Mesenchymal stem cell (in vitro differentiated cells and primary cell): ENCODE measurements at regions not wholly inside any gene's neighbourhood (a gene's known extent, or its start where the extent isn't known, plus 50 kb on each side); places are given as distances from the start of the nearest gene placed in this dataset.
A peak's percentile ranks its signal among the peaks of the same experiment; 100 is the strongest.

Experiments
- DNase-seq: peaks from one replicate; pipeline ENCODE4 v3.0.0-alpha.2; 2013
- H2AFZ ChIP-seq: one replicate; pipeline ENCODE4 v1.6.1; 2013; ENCODE audit warnings: low read depth, mild to moderate bottlenecking, control low read depth, inconsistent platforms, low read length, moderate library complexity
- H2AK5ac ChIP-seq: 2 replicates; pipeline ENCODE4 v1.6.1; 2013; ENCODE audit warnings: low read length, moderate library complexity, mild to moderate bottlenecking, inconsistent platforms; ENCODE audit not compliant: severe bottlenecking
- H2BK120ac ChIP-seq: one replicate; pipeline ENCODE4 v1.6.1; 2013; ENCODE audit warnings: low read depth, mild to moderate bottlenecking, inconsistent platforms, low read length, moderate library complexity
- H2BK12ac ChIP-seq, 2 experiments: one replicate each; pipeline ENCODE4 v1.6.1; 2013; ENCODE audit warnings: inconsistent platforms in 2 of 2, low read length in 2 of 2, mild to moderate bottlenecking in 2 of 2, moderate library complexity in 2 of 2, control low read depth in 1 of 2
- H2BK15ac ChIP-seq: one replicate; pipeline ENCODE4 v1.6.1; 2013; ENCODE audit warnings: mild to moderate bottlenecking, low read depth, inconsistent platforms; ENCODE audit not compliant: poor library complexity, severe bottlenecking
- H2BK5ac ChIP-seq: 2 replicates; pipeline ENCODE4 v1.6.1; 2013; ENCODE audit warnings: low read depth, mild to moderate bottlenecking, low read length, control low read depth, inconsistent platforms; ENCODE audit not compliant: poor library complexity, severe bottlenecking
- H3K14ac ChIP-seq, 2 experiments: one replicate each; pipeline ENCODE4 v1.6.1; 2013; ENCODE audit warnings: inconsistent platforms in 2 of 2, low read length in 2 of 2, control low read depth in 1 of 2, mild to moderate bottlenecking in 1 of 2, moderate library complexity in 1 of 2
- H3K18ac ChIP-seq, 2 experiments: one replicate each; pipeline ENCODE4 v1.6.1; 2013; ENCODE audit warnings: inconsistent platforms in 2 of 2, low read length in 2 of 2, control low read depth in 1 of 2, low read depth in 1 of 2, mild to moderate bottlenecking in 1 of 2
- H3K23ac ChIP-seq, 2 experiments: one replicate each; pipeline ENCODE4 v1.6.1; 2013; ENCODE audit warnings: inconsistent platforms in 2 of 2, low read length in 2 of 2, mild to moderate bottlenecking in 2 of 2, moderate library complexity in 2 of 2, control low read depth in 1 of 2
- H3K27ac ChIP-seq: 2 replicates; pipeline ENCODE4 v1.5.1; 2013; ENCODE audit warnings: mild to moderate bottlenecking, moderate library complexity, low read length, control low read depth, inconsistent platforms; ENCODE audit not compliant: poor library complexity, severe bottlenecking
- H3K27me3 ChIP-seq, 2 experiments: 2 replicates each; pipeline versions ENCODE4 v1.6.1 to v1.7.0; 2013; ENCODE audit warnings: low read length in 2 of 2, mild to moderate bottlenecking in 2 of 2, moderate library complexity in 2 of 2, control low read depth in 1 of 2, inconsistent platforms in 1 of 2; ENCODE audit not compliant: control insufficient read depth in 1 of 2, insufficient read depth in 1 of 2
- H3K36me3 ChIP-seq, 2 experiments: 2 replicates each; pipeline versions ENCODE4 v1.6.1 to v1.7.0; 2013; ENCODE audit warnings: low read length in 2 of 2, control low read depth in 1 of 2, inconsistent platforms in 1 of 2, low read depth in 1 of 2, mild to moderate bottlenecking in 1 of 2; ENCODE audit not compliant: insufficient read depth in 2 of 2, control insufficient read depth in 1 of 2
- H3K4ac ChIP-seq, 2 experiments: one replicate each; pipeline ENCODE4 v1.6.1; 2013; ENCODE audit warnings: inconsistent platforms in 2 of 2, low read length in 2 of 2, mild to moderate bottlenecking in 2 of 2, moderate library complexity in 2 of 2, control low read depth in 1 of 2, low read depth in 1 of 2
- H3K4me1 ChIP-seq: 2 replicates; pipeline ENCODE4 v1.6.1; 2013; ENCODE audit warnings: low read depth, low read length, control low read depth; ENCODE audit not compliant: control insufficient read depth, insufficient read depth
- H3K4me2 ChIP-seq: 2 replicates; pipeline ENCODE4 v1.6.1; 2013; ENCODE audit warnings: low read length, mild to moderate bottlenecking, inconsistent platforms; ENCODE audit not compliant: poor library complexity, severe bottlenecking
- H3K4me3 ChIP-seq, 2 experiments: 2 replicates each; pipeline versions ENCODE4 v1.5.1 to v1.7.0; 2013; ENCODE audit warnings: low read length in 2 of 2, mild to moderate bottlenecking in 2 of 2, control low read depth in 1 of 2, low read depth in 1 of 2; ENCODE audit not compliant: insufficient read depth in 1 of 2
- H3K79me1 ChIP-seq: replicated peaks from 2 replicates; pipeline ENCODE4 v1.6.1; 2013; ENCODE audit warnings: mild to moderate bottlenecking, control low read depth, low read length, inconsistent platforms; ENCODE audit not compliant: poor library complexity, severe bottlenecking
- H3K9ac ChIP-seq: 2 replicates; pipeline ENCODE4 v1.7.0; 2013; ENCODE audit warnings: mild to moderate bottlenecking, low read length, moderate library complexity
- H3K9me3 ChIP-seq: 2 replicates; pipeline ENCODE4 v1.7.0; 2013; ENCODE audit warnings: mild to moderate bottlenecking, low read length; ENCODE audit not compliant: control insufficient read depth
- H4K8ac ChIP-seq: one replicate; pipeline ENCODE4 v1.6.1; 2013; ENCODE audit warnings: inconsistent platforms, mild to moderate bottlenecking, low read length, moderate library complexity
- H4K91ac ChIP-seq: one replicate; pipeline ENCODE4 v1.6.1; 2013; ENCODE audit warnings: mild to moderate bottlenecking, low read length, inconsistent platforms
- WGBS: methylation state at CpG from one replicate; pipeline ENCODE4 v1.1.7; 2013; ENCODE audit warnings: mixed read lengths; 5-methylcytosine and 5-hydroxymethylcytosine counted together

GRCh38 chr7:85471740-85472139 is 284.9 kb upstream of the SEMA3D start:
- Histone ChIP-seq H2AK5ac (no peak overlapping the region), H3K4me2 (no peak overlapping the region), H2BK5ac (no peak overlapping the region), H4K91ac (no peak overlapping the region), H3K4ac (no peak overlapping the region), H3K27ac (no peak overlapping the region), H3K27me3 (no peaks in the 10 kb centered on the region), H2BK120ac (no peak overlapping the region), H2AFZ (no peak overlapping the region), H3K9ac (no peak overlapping the region), H3K14ac (no peak overlapping the region), H3K36me3 (no peaks in the 10 kb centered on the region), H2BK15ac (no peak overlapping the region), H3K23ac (no peak overlapping the region), H3K9me3 (no peaks in the 10 kb centered on the region), H2BK12ac (no peak overlapping the region), H4K8ac (no peak overlapping the region), H3K4me3 (no peak overlapping the region), H3K4me1 (no peaks in the 10 kb centered on the region), H3K79me1 (no peaks in the 10 kb centered on the region), H3K18ac (no peak overlapping the region)
- WGBS = 0% methylated on average over 1 of the region's 3 CpGs
- peak; percentile 94 for DNase-seq

GRCh38 chr7:85471307-85471706 is 284.5 kb upstream of the SEMA3D start:
- Histone ChIP-seq H3K9ac (no peak overlapping the region), H3K23ac (no peak overlapping the region), H2BK15ac (no peak overlapping the region), H4K91ac (no peak overlapping the region), H2AFZ (no peak overlapping the region), H2BK120ac (no peak overlapping the region), H3K36me3 (no peaks in the 10 kb centered on the region), H3K4me3 (no peak overlapping the region), H3K4me1 (no peaks in the 10 kb centered on the region), H3K79me1 (no peaks in the 10 kb centered on the region), H4K8ac (no peak overlapping the region), H2BK12ac (no peak overlapping the region), H2AK5ac (no peak overlapping the region), H3K18ac (no peak overlapping the region), H3K27me3 (no peaks in the 10 kb centered on the region), H3K4ac (no peak overlapping the region), H2BK5ac (no peak overlapping the region), H3K4me2 (no peak overlapping the region), H3K27ac (no peak overlapping the region), H3K9me3 (no peaks in the 10 kb centered on the region), H3K14ac (no peak overlapping the region)
- DNase-seq = peak; percentile 61

GRCh38 chr7:85469446-85470010 is 282.7 kb upstream of the SEMA3D start:
- Histone ChIP-seq H2BK15ac (no peak overlapping the region), H2BK5ac (no peak overlapping the region), H3K4ac (no peak overlapping the region), H3K14ac (no peak overlapping the region), H4K8ac (no peak overlapping the region), H3K4me2 (no peak overlapping the region), H3K27ac (no peak overlapping the region), H3K9me3 (no peaks in the 10 kb centered on the region), H3K27me3 (no peaks in the 10 kb centered on the region), H3K79me1 (no peaks in the 10 kb centered on the region), H3K4me1 (no peaks in the 10 kb centered on the region), H3K36me3 (no peaks in the 10 kb centered on the region), H2AK5ac (no peak overlapping the region), H3K9ac (no peak overlapping the region), H3K23ac (no peak overlapping the region), H2BK120ac (no peak overlapping the region), H2AFZ (no peak overlapping the region), H2BK12ac (no peak overlapping the region), H4K91ac (no peak overlapping the region), H3K4me3 (no peak overlapping the region), H3K18ac (no peak overlapping the region)
- DNase-seq = peak; percentile 75
- WGBS = no CpG with 5 or more reads among the region's 1 CpG

DNA sequence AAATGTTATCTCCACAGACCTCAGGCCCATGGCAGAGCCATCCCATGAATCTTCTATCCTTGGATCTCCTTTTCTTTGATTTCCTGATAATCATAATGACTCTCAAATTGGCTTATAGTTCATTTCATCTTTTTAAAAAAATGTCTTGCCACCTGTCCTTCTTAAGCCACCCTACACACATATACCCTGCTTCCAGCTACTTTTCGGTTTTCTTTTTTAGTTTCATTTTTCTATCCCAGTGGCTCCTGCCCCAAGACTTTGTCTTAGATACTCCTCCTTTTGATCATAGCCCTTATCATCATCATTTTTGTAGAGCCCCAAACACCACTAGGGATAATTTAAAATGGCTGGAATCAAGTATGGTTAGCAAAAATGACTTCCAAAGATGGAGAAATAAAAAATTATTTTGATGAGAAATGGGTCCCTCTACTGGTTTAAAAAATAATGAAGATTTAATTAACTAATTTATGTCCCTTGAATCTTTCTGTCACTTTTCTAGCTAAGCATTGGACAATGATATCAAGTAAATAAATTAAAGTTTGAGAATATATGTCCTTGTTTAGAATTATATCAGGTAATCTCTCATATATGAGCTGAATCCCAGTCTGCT is 277.3 kb upstream of the SEMA3D start:
- Histone ChIP-seq H3K4me2 (no peak overlapping the region), H3K4me1 (no peaks in the 10 kb centered on the region), H3K4ac (no peak overlapping the region), H2BK15ac (no peak overlapping the region), H2BK120ac (no peak overlapping the region), H3K9me3 (no peaks in the 10 kb centered on the region), H3K23ac (no peak overlapping the region), H3K27ac (no peak overlapping the region), H3K4me3 (no peak overlapping the region), H3K9ac (no peak overlapping the region), H3K14ac (no peak overlapping the region), H4K8ac (no peak overlapping the region), H2AFZ (no peak overlapping the region), H3K79me1 (no peaks in the 10 kb centered on the region), H2AK5ac (no peak overlapping the region), H3K18ac (no peak overlapping the region), H3K27me3 (no peaks in the 10 kb centered on the region), H3K36me3 (no peaks in the 10 kb centered on the region), H4K91ac (no peak overlapping the region), H2BK5ac (no peak overlapping the region), H2BK12ac (no peak overlapping the region)
- 100% methylated on average over 1 of the region's 1 CpG for WGBS
- DNase-seq = no peak
